Vagina (tissue), 2 donors: ENCODE measurements at regions not wholly inside any gene's neighbourhood (a gene's known extent, or its start where the extent isn't known, plus 50 kb on each side); places are given as distances from the start of the nearest gene placed in this dataset.

Experiments
- DNase-seq, 2 donors: peaks; one replicate each; pipeline ENCODE4 v3.0.0-alpha.2; 2017; ENCODE audit errors: extremely low spot score in 2 of 2
- H3K27ac ChIP-seq: fragments of 200-600 bp; sonication (generic); one replicate; pipeline ENCODE4 v1.5.1; 2019
- H3K27me3 ChIP-seq: fragments of 200-600 bp; sonication (generic); one replicate; pipeline ENCODE4 v1.5.1; 2019
- H3K36me3 ChIP-seq, 2 donors: fragments of 200-600 bp; sonication (generic); one replicate each; pipeline ENCODE4 v1.5.1; 2017 to 2019
- H3K4me1 ChIP-seq: fragments of 200-600 bp; sonication (generic); one replicate; pipeline ENCODE4 v1.5.1; 2019
- H3K4me3 ChIP-seq, 2 donors: fragments of 200-600 bp; sonication (generic); 1 replicate in 1 of 2; 2 replicates in 1 of 2; pipeline ENCODE4 v1.5.1; 2016 to 2019
- H3K9me3 ChIP-seq: fragments of 200-600 bp; sonication (generic); one replicate; pipeline ENCODE4 v1.5.1; 2019
- POLR2A ChIP-seq, 2 donors: fragments of 450-650 bp; IDR thresholded peaks; one replicate each; pipeline ENCODE4 v1.6.1; 2017; ENCODE audit warnings: antibody characterized with exemption in 2 of 2, mild to moderate bottlenecking in 2 of 2, moderate library complexity in 2 of 2
- POLR2AphosphoS5 ChIP-seq, 2 donors: sonication (generic); formaldehyde crosslinking; IDR thresholded peaks; one replicate each; pipeline ENCODE4 v1.9.0; 2017; ENCODE audit warnings: antibody characterized with exemption in 2 of 2, mild to moderate bottlenecking in 2 of 2, low read depth in 1 of 2; ENCODE audit not compliant: insufficient read depth in 1 of 2
- intact Hi-C: fragments of 100-400 bp; cut with DNase I; formaldehyde crosslinking; loops from one replicate; pipeline ENCODE4 v1.15.1; 2023
- TF ChIP-seq, protein P1 (sequence below), 3 experiments: fragments of 450-650 bp in 2 of 3; fragments of 200-600 bp in 1 of 3; sonication (generic) in 1 of 3; IDR thresholded peaks; one replicate each; pipeline ENCODE4 v1.5.1; 2017 to 2019; ENCODE audit warnings: antibody characterized with exemption in 3 of 3, mild to moderate bottlenecking in 2 of 3, moderate library complexity in 2 of 3

- TF ChIP-seq POLR2AphosphoS5 (IDR thresholded peaks at IDR 0.05; ENCODE audit: insufficient read depth in 1 of 2, low read depth in 1 of 2) (no peak), POLR2A (IDR thresholded peaks at IDR 0.05) (no peak)
- TF ChIP-seq, protein P1, sequence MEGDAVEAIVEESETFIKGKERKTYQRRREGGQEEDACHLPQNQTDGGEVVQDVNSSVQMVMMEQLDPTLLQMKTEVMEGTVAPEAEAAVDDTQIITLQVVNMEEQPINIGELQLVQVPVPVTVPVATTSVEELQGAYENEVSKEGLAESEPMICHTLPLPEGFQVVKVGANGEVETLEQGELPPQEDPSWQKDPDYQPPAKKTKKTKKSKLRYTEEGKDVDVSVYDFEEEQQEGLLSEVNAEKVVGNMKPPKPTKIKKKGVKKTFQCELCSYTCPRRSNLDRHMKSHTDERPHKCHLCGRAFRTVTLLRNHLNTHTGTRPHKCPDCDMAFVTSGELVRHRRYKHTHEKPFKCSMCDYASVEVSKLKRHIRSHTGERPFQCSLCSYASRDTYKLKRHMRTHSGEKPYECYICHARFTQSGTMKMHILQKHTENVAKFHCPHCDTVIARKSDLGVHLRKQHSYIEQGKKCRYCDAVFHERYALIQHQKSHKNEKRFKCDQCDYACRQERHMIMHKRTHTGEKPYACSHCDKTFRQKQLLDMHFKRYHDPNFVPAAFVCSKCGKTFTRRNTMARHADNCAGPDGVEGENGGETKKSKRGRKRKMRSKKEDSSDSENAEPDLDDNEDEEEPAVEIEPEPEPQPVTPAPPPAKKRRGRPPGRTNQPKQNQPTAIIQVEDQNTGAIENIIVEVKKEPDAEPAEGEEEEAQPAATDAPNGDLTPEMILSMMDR (IDR thresholded peaks at IDR 0.05): no peak
- intact Hi-C loops: loop anchor here (5.0 kb wide), 1 partner anchor 1247 kb away; no protein-coding TSS in a partner anchor
- Histone ChIP-seq H3K36me3 (no peaks in the 10 kb centered on the region), H3K4me1 (no peaks in the 10 kb centered on the region), H3K27me3 (no peaks in the 10 kb centered on the region), H3K4me3 (no peak overlapping the region), H3K27ac (no peak overlapping the region), H3K9me3 (no peaks in the 10 kb centered on the region)
- no peak for DNase-seq
These were observed 126.0 kb upstream of the FRMD6 start for GRCh38 chr14:51525739-51526138.

DNA sequence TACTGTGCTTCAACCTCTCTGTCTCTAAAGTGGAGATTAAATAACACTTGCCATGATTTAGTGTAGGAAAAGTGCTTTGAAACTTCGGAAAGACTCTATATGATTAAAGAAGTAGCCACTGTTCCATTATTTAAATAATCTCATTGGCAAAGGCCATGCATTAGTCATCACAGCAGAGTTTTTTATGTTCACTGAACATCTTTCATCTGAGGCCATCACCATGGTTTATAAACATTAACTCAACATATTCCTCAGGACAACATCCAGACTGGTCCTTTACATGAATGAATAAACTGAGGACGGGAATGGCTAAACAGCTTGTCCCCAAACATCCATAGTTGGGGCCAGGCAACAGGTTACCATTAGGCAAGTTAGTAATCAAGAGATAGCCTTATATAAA lies 124.6 kb upstream of the FRMD6 start:
- H3K4me3 ChIP-seq: no peak overlapping the region
- no peaks in the 10 kb centered on the region for H3K9me3 ChIP-seq
- DNase-seq: no peak
- H3K27ac ChIP-seq: no peak overlapping the region
- no peaks in the 10 kb centered on the region for H3K4me1 ChIP-seq
- H3K36me3 ChIP-seq: no peaks in the 10 kb centered on the region
- no peaks in the 10 kb centered on the region for H3K27me3 ChIP-seq
- no peak for TF ChIP-seq POLR2A (IDR thresholded peaks at IDR 0.05)
- TF ChIP-seq, protein P1 (IDR thresholded peaks at IDR 0.05): no peak
- no peak for TF ChIP-seq POLR2AphosphoS5 (IDR thresholded peaks at IDR 0.05; ENCODE audit: insufficient read depth in 1 of 2, low read depth in 1 of 2)
- intact Hi-C loops: loop anchor here (5.0 kb wide), 1 partner anchor 1245 kb away; no protein-coding TSS in a partner anchor

DNA sequence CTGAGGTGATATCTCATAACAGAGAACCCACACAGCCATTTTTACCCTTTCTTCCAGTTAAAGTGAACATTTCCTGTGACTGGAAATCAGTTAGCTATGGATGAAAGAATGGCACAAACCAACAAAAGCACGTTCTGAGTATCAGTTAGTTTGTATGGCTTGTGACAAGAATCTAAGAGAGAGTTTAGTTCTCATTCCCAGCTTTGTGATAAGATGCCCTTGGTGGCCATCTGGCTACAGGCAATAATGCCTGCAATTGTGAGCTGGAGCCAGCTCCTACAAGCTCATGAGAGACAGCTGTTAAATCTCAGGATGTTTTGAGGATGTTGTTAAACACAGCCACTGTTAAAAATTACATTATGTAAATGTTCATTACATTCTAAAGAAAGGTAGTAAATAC lies 122.0 kb upstream of the FRMD6 start:
- TF ChIP-seq POLR2AphosphoS5 (IDR thresholded peaks at IDR 0.05; ENCODE audit: insufficient read depth in 1 of 2, low read depth in 1 of 2) (no peak), POLR2A (IDR thresholded peaks at IDR 0.05) (no peak)
- TF ChIP-seq, protein P1 (IDR thresholded peaks at IDR 0.05): no peak
- intact Hi-C loops: loop anchor here (5.0 kb wide), 1 partner anchor 1243 kb away; no protein-coding TSS in a partner anchor
- no peak for DNase-seq
- Histone ChIP-seq H3K27me3 (no peaks in the 10 kb centered on the region), H3K4me3 (no peak overlapping the region), H3K36me3 (no peaks in the 10 kb centered on the region), H3K9me3 (no peaks in the 10 kb centered on the region), H3K4me1 (peaks cover 20% of the 10 kb centered on the region), H3K27ac (no peak overlapping the region)

DNA sequence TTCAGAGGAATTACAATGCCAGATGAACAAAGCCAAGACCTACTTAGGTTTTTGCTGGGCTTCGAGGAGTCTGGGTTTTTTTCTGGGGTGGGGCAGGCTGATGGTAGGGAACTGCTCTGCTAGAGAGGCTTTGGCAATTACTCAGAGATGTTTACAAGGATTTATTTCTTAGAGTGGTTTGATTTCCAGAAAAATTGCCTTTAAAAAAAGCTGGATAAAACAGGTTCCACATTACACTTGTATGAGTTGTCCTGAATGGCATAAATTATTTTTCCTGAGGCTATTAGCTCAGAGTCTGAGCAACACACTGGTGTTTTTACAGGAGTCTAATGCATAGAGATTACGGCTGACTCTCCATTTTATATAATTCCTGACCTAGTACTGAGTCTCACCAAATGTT lies 118.5 kb upstream of the FRMD6 start:
- TF ChIP-seq, protein P1 (IDR thresholded peaks at IDR 0.05): no peak
- TF ChIP-seq POLR2AphosphoS5 (IDR thresholded peaks at IDR 0.05; ENCODE audit: insufficient read depth in 1 of 2, low read depth in 1 of 2): peak in 1 of 2 donors; percentile 44
- Histone ChIP-seq H3K4me3 (no peak overlapping the region), H3K36me3 (no peaks in the 10 kb centered on the region), H3K27me3 (no peaks in the 10 kb centered on the region), H3K4me1 (peaks cover 23% of the 10 kb centered on the region), H3K9me3 (no peaks in the 10 kb centered on the region), H3K27ac (no peak overlapping the region)
- no peak for DNase-seq
- intact Hi-C loops: no loop called here

GRCh38 chr14:51533872-51534553 lies 117.7 kb upstream of the FRMD6 start:
- Histone ChIP-seq H3K27ac (peak overlapping the region; percentile 42), H3K4me1 (peaks cover 23% of the 10 kb centered on the region), H3K4me3 (no peak overlapping the region), H3K9me3 (no peaks in the 10 kb centered on the region), H3K27me3 (no peaks in the 10 kb centered on the region), H3K36me3 (no peaks in the 10 kb centered on the region)
- no peak for DNase-seq
- TF ChIP-seq, protein P1 (IDR thresholded peaks at IDR 0.05): no peak
- no peak for TF ChIP-seq POLR2AphosphoS5 (IDR thresholded peaks at IDR 0.05; ENCODE audit: insufficient read depth in 1 of 2, low read depth in 1 of 2)
- no peak for TF ChIP-seq POLR2A (IDR thresholded peaks at IDR 0.05)
- intact Hi-C loops: no loop called here
